GM12878 (cell line): ENCODE measurements at regions not wholly inside any gene's neighbourhood (a gene's known extent, or its start where the extent isn't known, plus 50 kb on each side); places are given as distances from the start of the nearest gene placed in this dataset.

Experiments used
- ATAC-seq: fragments of 200-7000 bp; cut with Tn5 transposase; 3 replicates; pipeline ENCODE4 v1.9.1; 2020; ENCODE audit warnings: mild to moderate bottlenecking, moderate library complexity
- BruUV-seq: library from RNA; stranded (reverse); fragments of 400-500 nt; replicated peaks from 2 replicates; lab custom pipeline; 2021; lab: Mats Ljungman, UMichigan
- CTCF ChIA-PET: fragments of 300-600 bp; sonication (Branson Sonifier 250); formaldehyde crosslinking; extraction: SDS; loops from one replicate; lab custom pipeline; 2021; ENCODE audit warnings: inconsistent platforms; lab: Yijun Ruan, JAX
- POLR2A ChIA-PET: fragments of 350-600 bp; formaldehyde crosslinking; extraction: SDS; loops from one replicate; lab custom pipeline; 2021; ENCODE audit warnings: inconsistent platforms; lab: Charles Lee
- RAD21 ChIA-PET: fragments of 300-600 bp; sonication (Branson Sonifier 250); formaldehyde crosslinking; loops from one replicate; lab custom pipeline; 2023; ENCODE audit warnings: antibody characterized with exemption; ENCODE audit not compliant: unreplicated experiment; lab: Charles Lee
- SMC1A ChIA-PET: fragments of 300-600 bp; sonication (Branson Sonifier 250); formaldehyde crosslinking; loops from one replicate; lab custom pipeline; 2023; ENCODE audit not compliant: unreplicated experiment, uncharacterized antibody; lab: Charles Lee
- DNase-seq: peaks from one replicate; pipeline ENCODE4 v3.0.0-alpha.2; 2011; ENCODE audit warnings: low read depth, low spot score
- FAIRE-seq: peaks from 3 replicates; lab custom pipeline; 2011; peaks lifted over from hg19 to GRCh38; lab: Jason Lieb, UNC
- H2AFZ ChIP-seq: 2 replicates; pipeline ENCODE4 v1.6.0; 2011; ENCODE audit warnings: low read depth, low read length, control low read depth; ENCODE audit not compliant: control insufficient read depth
- H3K27ac ChIP-seq: 2 replicates; pipeline ENCODE4 v1.5.1; 2011; ENCODE audit warnings: control low read depth; ENCODE audit not compliant: control insufficient read depth, insufficient read depth
- H3K27me3 ChIP-seq, 2 experiments: replicated peaks in 1 of 2; 2 replicates each; pipeline versions ENCODE4 v1.6.0 to v1.6.1; 2011; ENCODE audit warnings: low read length in 1 of 2; ENCODE audit not compliant: control insufficient read depth in 2 of 2, insufficient read depth in 2 of 2
- H3K36me3 ChIP-seq, 2 experiments: 2 replicates each; pipeline ENCODE4 v1.5.1; 2011; ENCODE audit warnings: low read length in 1 of 2; ENCODE audit not compliant: control insufficient read depth in 2 of 2, insufficient read depth in 2 of 2
- H3K4me1 ChIP-seq: 2 replicates; pipeline ENCODE4 v1.6.1; 2011; ENCODE audit warnings: mild to moderate bottlenecking, low read length, moderate library complexity, mixed read lengths; ENCODE audit not compliant: control insufficient read depth, insufficient read depth
- H3K4me2 ChIP-seq: 2 replicates; pipeline ENCODE4 v1.6.0; 2011; ENCODE audit warnings: control low read depth; ENCODE audit not compliant: control insufficient read depth, insufficient read depth
- H3K4me3 ChIP-seq: fragments of 200-600 bp; sonication (generic); 2 replicates; pipeline ENCODE4 v1.5.1; 2016
- H3K79me2 ChIP-seq: 2 replicates; pipeline ENCODE4 v1.6.0; 2011; ENCODE audit warnings: low read length; ENCODE audit not compliant: control insufficient read depth, insufficient read depth
- H3K9ac ChIP-seq: 2 replicates; pipeline ENCODE4 v1.8.0; 2011; ENCODE audit warnings: low read length, control low read depth, mixed read lengths; ENCODE audit not compliant: control insufficient read depth, insufficient read depth
- H3K9me3 ChIP-seq: replicated peaks from 3 replicates; pipeline ENCODE4 v1.5.1; 2011; ENCODE audit warnings: mild to moderate bottlenecking, low read length; ENCODE audit not compliant: control insufficient read depth, insufficient read depth
- H4K20me1 ChIP-seq: 2 replicates; pipeline ENCODE4 v1.6.0; 2011; ENCODE audit not compliant: control insufficient read depth, insufficient read depth
- EP300 ChIP-seq, 2 experiments: fragments of 150-350 bp in 1 of 2; IDR thresholded peaks; 2 replicates each; pipeline ENCODE4 v1.6.1; 2011 to 2012; ENCODE audit warnings: low read depth in 2 of 2, low read length in 2 of 2, borderline replicate concordance in 1 of 2, improper control_type of control experiment in 1 of 2, inconsistent platforms in 1 of 2; ENCODE audit not compliant: control insufficient read depth in 1 of 2
- IKZF1 ChIP-seq: fragments of 450-650 bp; conservative IDR thresholded peaks from 2 replicates; pipeline ENCODE4 v1.6.1; 2017; ENCODE audit warnings: antibody characterized with exemption, mild to moderate bottlenecking
- RAD21 ChIP-seq: IDR thresholded peaks from 2 replicates; pipeline ENCODE4 v1.6.1; 2011; ENCODE audit warnings: mild to moderate bottlenecking, low read depth, low read length, moderate library complexity; ENCODE audit not compliant: insufficient read depth
- WGBS: methylation state at CpG from one replicate; pipeline ENCODE4 v1.1.6; 2016; ENCODE audit warnings: low lambda C conversion rate; ENCODE audit not compliant: insufficient replicate concordance, insufficient coverage; ENCODE audit errors: missing lambda C conversion rate; 5-methylcytosine and 5-hydroxymethylcytosine counted together
- in situ Hi-C: fragments of 300-500 bp; cut with MboI; formaldehyde crosslinking; loops from 9 replicates; pipeline ENCODE4 v1.14.3; 2018; ENCODE audit warnings: mixed read lengths
- intact Hi-C: fragments of 100-400 bp; cut with micrococcal nuclease; formaldehyde crosslinking; loops from one replicate; pipeline ENCODE4 v1.14.2; 2022; ENCODE audit not compliant: unreplicated experiment
- TF ChIP-seq, protein P1 (sequence below): fragments of 450-650 bp; formaldehyde crosslinking; IDR thresholded peaks from 2 replicates; pipeline ENCODE4 v1.4.0; 2020; ENCODE audit warnings: mild to moderate bottlenecking, moderate library complexity

DNA sequence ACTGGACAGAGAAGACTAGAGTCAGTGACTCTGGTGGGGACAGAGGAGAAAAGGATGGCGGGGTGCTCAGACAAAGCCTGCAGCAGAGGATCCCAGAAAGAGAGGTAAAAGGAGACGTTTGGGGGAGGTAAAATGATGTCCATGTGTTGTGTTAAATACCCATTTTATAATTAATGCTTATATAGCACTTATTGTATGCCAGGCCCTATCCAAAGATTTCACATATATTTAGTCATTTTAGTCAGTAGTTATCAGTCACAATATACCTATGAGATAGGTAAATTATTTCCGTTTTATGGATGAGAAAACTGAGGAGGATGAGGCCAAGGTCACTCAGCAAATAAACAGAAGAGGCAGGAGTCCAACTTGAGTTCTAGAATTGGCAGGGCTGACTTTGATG is 144.6 kb upstream of the SEMA3E start (continued):
- TF ChIP-seq, protein P1, sequence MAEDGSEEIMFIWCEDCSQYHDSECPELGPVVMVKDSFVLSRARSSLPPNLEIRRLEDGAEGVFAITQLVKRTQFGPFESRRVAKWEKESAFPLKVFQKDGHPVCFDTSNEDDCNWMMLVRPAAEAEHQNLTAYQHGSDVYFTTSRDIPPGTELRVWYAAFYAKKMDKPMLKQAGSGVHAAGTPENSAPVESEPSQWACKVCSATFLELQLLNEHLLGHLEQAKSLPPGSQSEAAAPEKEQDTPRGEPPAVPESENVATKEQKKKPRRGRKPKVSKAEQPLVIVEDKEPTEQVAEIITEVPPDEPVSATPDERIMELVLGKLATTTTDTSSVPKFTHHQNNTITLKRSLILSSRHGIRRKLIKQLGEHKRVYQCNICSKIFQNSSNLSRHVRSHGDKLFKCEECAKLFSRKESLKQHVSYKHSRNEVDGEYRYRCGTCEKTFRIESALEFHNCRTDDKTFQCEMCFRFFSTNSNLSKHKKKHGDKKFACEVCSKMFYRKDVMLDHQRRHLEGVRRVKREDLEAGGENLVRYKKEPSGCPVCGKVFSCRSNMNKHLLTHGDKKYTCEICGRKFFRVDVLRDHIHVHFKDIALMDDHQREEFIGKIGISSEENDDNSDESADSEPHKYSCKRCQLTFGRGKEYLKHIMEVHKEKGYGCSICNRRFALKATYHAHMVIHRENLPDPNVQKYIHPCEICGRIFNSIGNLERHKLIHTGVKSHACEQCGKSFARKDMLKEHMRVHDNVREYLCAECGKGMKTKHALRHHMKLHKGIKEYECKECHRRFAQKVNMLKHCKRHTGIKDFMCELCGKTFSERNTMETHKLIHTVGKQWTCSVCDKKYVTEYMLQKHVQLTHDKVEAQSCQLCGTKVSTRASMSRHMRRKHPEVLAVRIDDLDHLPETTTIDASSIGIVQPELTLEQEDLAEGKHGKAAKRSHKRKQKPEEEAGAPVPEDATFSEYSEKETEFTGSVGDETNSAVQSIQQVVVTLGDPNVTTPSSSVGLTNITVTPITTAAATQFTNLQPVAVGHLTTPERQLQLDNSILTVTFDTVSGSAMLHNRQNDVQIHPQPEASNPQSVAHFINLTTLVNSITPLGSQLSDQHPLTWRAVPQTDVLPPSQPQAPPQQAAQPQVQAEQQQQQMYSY (CRISPR knock-in tag): no peak
- no peak for TF ChIP-seq EP300 (IDR thresholded peaks at IDR 0.05; ENCODE audit: borderline replicate concordance in 1 of 2, control insufficient read depth in 1 of 2, low read depth in 2 of 2, low read length in 2 of 2)

DNA sequence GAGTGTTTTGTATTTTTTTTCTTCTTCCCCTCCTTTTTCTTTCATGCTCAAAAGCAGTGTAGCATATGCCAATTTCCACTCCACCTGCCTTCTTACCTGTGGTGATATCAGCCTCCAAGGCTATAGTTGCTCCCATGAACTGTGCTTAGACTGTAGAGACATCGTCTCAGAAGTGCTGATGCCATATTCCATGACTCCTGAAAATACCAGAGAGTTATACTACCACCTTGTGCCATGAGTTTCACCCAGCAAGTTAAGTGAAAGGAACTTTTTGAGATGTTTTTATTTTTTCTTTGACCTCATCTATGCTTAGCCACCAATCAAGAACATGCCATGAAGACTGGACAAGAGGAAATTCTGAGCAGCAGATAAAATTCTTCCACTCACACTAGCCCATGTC is 142.8 kb upstream of the SEMA3E start:
- Histone ChIP-seq H3K9ac (no peak overlapping the region), H3K4me1 (peaks cover 8% of the 10 kb centered on the region), H3K79me2 (no peaks in the 10 kb centered on the region), H3K27me3 (no peaks in the 10 kb centered on the region), H3K36me3 (no peaks in the 10 kb centered on the region), H2AFZ (no peak overlapping the region), H3K9me3 (no peaks in the 10 kb centered on the region), H4K20me1 (no peaks in the 10 kb centered on the region), H3K4me2 (no peak overlapping the region), H3K27ac (no peak overlapping the region), H3K4me3 (no peak overlapping the region)
- ATAC-seq (no peak), DNase-seq (no peak), FAIRE-seq (no peak)
- ChIA-PET CTCF (interaction anchor here (0.6 to 0.7 kb wide), 2 partner anchors 105 to 982 kb away, joined by 3 read pairs; no protein-coding TSS in a partner anchor), SMC1A (no interaction called here), RAD21 (no interaction called here), POLR2A (no interaction called here)
- in situ Hi-C loops: no loop called here
- 8% methylated on average over 1 of the region's 1 CpG for WGBS
- no TSS peak for BruUV-seq
- TF ChIP-seq RAD21 (peak; percentile 35; the same call in 1 of the 2 replicates), IKZF1 (no peak)
- intact Hi-C loops: no loop called here
